Ascending aorta (tissue), 2 donors: ENCODE measurements at regions not wholly inside any gene's neighbourhood (a gene's known extent, or its start where the extent isn't known, plus 50 kb on each side); places are given as distances from the start of the nearest gene placed in this dataset.
A peak's percentile ranks its signal among the peaks of the same experiment; 100 is the strongest.

Source experiments
- DNase-seq, 2 donors: peaks; one replicate each; pipeline ENCODE4 v3.0.0-alpha.2; 2019; ENCODE audit warnings: low spot score in 2 of 2
- H3K27ac ChIP-seq, 2 donors: fragments of 200-600 bp; sonication (generic); one replicate each; pipeline ENCODE4 v1.5.1; 2016 to 2017; ENCODE audit warnings: mild to moderate bottlenecking in 1 of 2
- H3K27me3 ChIP-seq: fragments of 200-600 bp; sonication (generic); one replicate; pipeline ENCODE4 v1.5.1; 2017
- H3K36me3 ChIP-seq, 2 donors: fragments of 200-600 bp; sonication (generic); one replicate each; pipeline ENCODE4 v1.5.1; 2016
- H3K4me1 ChIP-seq, 2 donors: fragments of 200-600 bp; sonication (generic); one replicate each; pipeline ENCODE4 v1.5.1; 2016 to 2017; ENCODE audit warnings: mild to moderate bottlenecking in 1 of 2
- H3K4me3 ChIP-seq, 2 donors: fragments of 200-600 bp; sonication (generic); one replicate each; pipeline ENCODE4 v1.5.1; 2016 to 2017; ENCODE audit warnings: mild to moderate bottlenecking in 1 of 2
- H3K9me3 ChIP-seq, 2 donors: fragments of 200-600 bp; sonication (generic); one replicate each; pipeline ENCODE4 v1.5.1; 2016
- CTCF ChIP-seq, 3 experiments: fragments of 200-600 bp in 2 of 3; fragments of 450-650 bp in 1 of 3; sonication (generic) in 2 of 3; IDR thresholded peaks; one replicate each; pipeline ENCODE4 v1.5.1; 2016 to 2019; ENCODE audit warnings: antibody characterized with exemption in 3 of 3, mild to moderate bottlenecking in 1 of 3, moderate library complexity in 1 of 3
- intact Hi-C: fragments of 100-400 bp; cut with DNase I; formaldehyde crosslinking; loops from one replicate; pipeline ENCODE4 v1.15.1; 2023

- H3K9me3 ChIP-seq: no peaks in the 10 kb centered on the region
- intact Hi-C loops: no loop called here
- peak overlapping the region; percentile 93 to 94 for H3K27ac ChIP-seq
- H3K4me3 ChIP-seq: no peak overlapping the region
- no peaks in the 10 kb centered on the region for H3K36me3 ChIP-seq
- no peaks in the 10 kb centered on the region for H3K27me3 ChIP-seq
- peaks cover 3 to 44% of the 10 kb centered on the region in 2 donors for H3K4me1 ChIP-seq
- DNase-seq: peak in 1 of 2 donors; percentile 62
- no peak for TF ChIP-seq CTCF (IDR thresholded peaks at IDR 0.05)
These were observed 101.1 kb downstream of the FOXL1 start for GRCh38 chr16:86679490-86679889.

GRCh38 chr16:86680162-86680561 lies 101.8 kb downstream of the FOXL1 start:
- no peak for TF ChIP-seq CTCF (IDR thresholded peaks at IDR 0.05)
- Histone ChIP-seq H3K36me3 (no peaks in the 10 kb centered on the region), H3K4me3 (peak overlapping the region in 1 of 2 donors; percentile 57), H3K27ac (peak overlapping the region; percentile 93 to 94), H3K4me1 (peaks cover 3 to 44% of the 10 kb centered on the region in 2 donors), H3K27me3 (no peaks in the 10 kb centered on the region), H3K9me3 (no peaks in the 10 kb centered on the region)
- DNase-seq: peak in 1 of 2 donors; percentile 87
- intact Hi-C loops: loop anchor here (2.0 to 5.0 kb wide), 5 partner anchors 15 to 382 kb away; no protein-coding TSS in a partner anchor

- H3K4me1 ChIP-seq: peaks cover 3 to 44% of the 10 kb centered on the region in 2 donors
- peak overlapping the region; percentile 93 to 94 for H3K27ac ChIP-seq
- H3K36me3 ChIP-seq: no peaks in the 10 kb centered on the region
- peak in 1 of 2 donors; percentile 56 for DNase-seq
- no peaks in the 10 kb centered on the region for H3K9me3 ChIP-seq
- peak overlapping the region; percentile 39 to 57 for H3K4me3 ChIP-seq
- no peak for TF ChIP-seq CTCF (IDR thresholded peaks at IDR 0.05)
- intact Hi-C loops: loop anchor here (2.0 to 5.0 kb wide), 5 partner anchors 16 to 382 kb away; no protein-coding TSS in a partner anchor
- no peaks in the 10 kb centered on the region for H3K27me3 ChIP-seq
These were observed 102.3 kb downstream of the FOXL1 start for GRCh38 chr16:86680661-86681030.

- peak overlapping the region; percentile 39 to 57 for H3K4me3 ChIP-seq
These were observed 102.8 kb downstream of the FOXL1 start for GRCh38 chr16:86681031-86681756.

GRCh38 chr16:86681757-86682106 lies 103.4 kb downstream of the FOXL1 start:
- intact Hi-C loops: loop anchor here (2.0 to 5.0 kb wide), 5 partner anchors 17 to 381 kb away; no protein-coding TSS in a partner anchor
- no peak for DNase-seq

More at GRCh38 chr16:86681031-86681756, 102.8 kb downstream of the FOXL1 start:
- Histone ChIP-seq H3K4me1 (peaks cover 3 to 43% of the 10 kb centered on the region in 2 donors), H3K27me3 (no peaks in the 10 kb centered on the region), H3K36me3 (no peaks in the 10 kb centered on the region), H3K27ac (peak overlapping the region; percentile 93 to 94), H3K9me3 (no peaks in the 10 kb centered on the region)
- peak; percentile 39 to 85 for DNase-seq
- intact Hi-C loops: loop anchor here (2.0 to 5.0 kb wide), 5 partner anchors 16 to 381 kb away; no protein-coding TSS in a partner anchor
- TF ChIP-seq CTCF (IDR thresholded peaks at IDR 0.05): no peak

More at GRCh38 chr16:86681757-86682106, 103.4 kb downstream of the FOXL1 start:
- Histone ChIP-seq H3K36me3 (no peaks in the 10 kb centered on the region), H3K9me3 (no peaks in the 10 kb centered on the region), H3K4me3 (peak overlapping the region; percentile 39 to 57), H3K4me1 (peaks cover 3 to 38% of the 10 kb centered on the region in 2 donors), H3K27ac (peak overlapping the region; percentile 93 to 94), H3K27me3 (no peaks in the 10 kb centered on the region)
- TF ChIP-seq CTCF (IDR thresholded peaks at IDR 0.05): no peak
